Fibroblast of pulmonary artery (primary cell): ENCODE measurements at regions not wholly inside any gene's neighbourhood (a gene's known extent, or its start where the extent isn't known, plus 50 kb on each side); places are given as distances from the start of the nearest gene placed in this dataset.
"Not testable (repeated sequence)": the region's sequence is repeated elsewhere in the genome, so short reads cannot be mapped to it uniquely, and the experiment has no call there.

Source experiments
- DNase-seq: peaks from one replicate; pipeline ENCODE4 v3.0.0-alpha.2; 2010; ENCODE audit warnings: low read depth
- H3K4me3 ChIP-seq: replicated peaks from 2 replicates; pipeline ENCODE4 v1.5.1; 2011; ENCODE audit warnings: low read depth, mild to moderate bottlenecking, control low read depth, low read length, moderate library complexity
- TF ChIP-seq, protein P1 (sequence below): IDR thresholded peaks from 2 replicates; pipeline ENCODE4 v1.5.1; 2011; ENCODE audit warnings: mild to moderate bottlenecking, control low read depth, low read length, inconsistent platforms; ENCODE audit errors: missing control alignments

DNA sequence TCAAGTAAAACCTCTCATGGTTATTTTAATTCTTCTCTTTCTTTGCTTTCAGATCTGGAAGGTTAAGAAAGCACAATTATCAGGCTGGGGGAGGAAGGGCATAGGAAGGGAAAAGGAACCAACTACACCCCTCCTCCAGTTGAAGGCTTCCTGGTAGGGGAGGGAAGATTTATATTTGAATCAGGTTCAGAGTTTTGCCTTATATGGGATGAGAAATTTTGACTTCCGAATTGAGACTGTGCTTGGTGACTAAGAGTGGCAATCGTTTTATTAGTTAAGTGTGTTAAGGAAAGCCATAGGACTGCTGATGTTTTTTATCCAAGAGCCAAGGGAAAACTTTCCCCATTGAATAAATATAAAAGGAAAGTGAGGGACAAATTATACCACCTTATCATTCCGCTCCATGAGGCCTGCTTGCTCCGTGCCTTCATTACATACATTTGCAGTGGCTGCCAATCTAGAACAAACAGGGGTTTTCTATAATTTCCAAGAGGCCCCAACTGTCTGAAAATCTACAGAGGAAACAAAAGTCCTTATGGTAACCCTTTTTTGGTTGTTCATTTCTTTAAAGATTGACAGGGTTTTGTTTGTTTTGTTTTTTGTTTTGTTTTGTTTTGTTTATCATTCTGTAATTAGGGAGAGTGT lies 115.7 kb upstream of the EPB41L4A start:
- peak; percentile 5 for DNase-seq
- TF ChIP-seq, protein P1, sequence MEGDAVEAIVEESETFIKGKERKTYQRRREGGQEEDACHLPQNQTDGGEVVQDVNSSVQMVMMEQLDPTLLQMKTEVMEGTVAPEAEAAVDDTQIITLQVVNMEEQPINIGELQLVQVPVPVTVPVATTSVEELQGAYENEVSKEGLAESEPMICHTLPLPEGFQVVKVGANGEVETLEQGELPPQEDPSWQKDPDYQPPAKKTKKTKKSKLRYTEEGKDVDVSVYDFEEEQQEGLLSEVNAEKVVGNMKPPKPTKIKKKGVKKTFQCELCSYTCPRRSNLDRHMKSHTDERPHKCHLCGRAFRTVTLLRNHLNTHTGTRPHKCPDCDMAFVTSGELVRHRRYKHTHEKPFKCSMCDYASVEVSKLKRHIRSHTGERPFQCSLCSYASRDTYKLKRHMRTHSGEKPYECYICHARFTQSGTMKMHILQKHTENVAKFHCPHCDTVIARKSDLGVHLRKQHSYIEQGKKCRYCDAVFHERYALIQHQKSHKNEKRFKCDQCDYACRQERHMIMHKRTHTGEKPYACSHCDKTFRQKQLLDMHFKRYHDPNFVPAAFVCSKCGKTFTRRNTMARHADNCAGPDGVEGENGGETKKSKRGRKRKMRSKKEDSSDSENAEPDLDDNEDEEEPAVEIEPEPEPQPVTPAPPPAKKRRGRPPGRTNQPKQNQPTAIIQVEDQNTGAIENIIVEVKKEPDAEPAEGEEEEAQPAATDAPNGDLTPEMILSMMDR = no peak
- H3K4me3 ChIP-seq = no peak overlapping the region

DNA sequence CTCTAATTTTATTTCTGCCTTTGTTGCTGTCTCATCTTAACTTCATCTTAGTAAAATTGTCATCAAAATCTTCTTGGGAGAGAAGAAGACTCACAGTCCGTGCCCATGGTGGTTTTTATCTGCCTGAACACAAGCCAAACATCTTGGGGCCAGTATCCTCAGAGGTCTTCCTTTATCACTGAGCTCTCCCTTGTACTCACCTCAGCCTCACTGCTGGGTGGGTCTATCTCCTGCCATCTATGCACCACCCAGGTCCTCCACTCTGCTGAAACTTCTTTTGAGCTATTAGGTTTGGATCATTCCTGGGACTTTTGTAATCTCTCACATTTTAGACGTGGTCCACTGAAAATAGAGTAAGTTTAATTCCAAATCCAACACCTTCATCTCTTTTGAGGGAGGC lies 116.3 kb upstream of the EPB41L4A start:
- no peak for DNase-seq
- no peak overlapping the region for H3K4me3 ChIP-seq
- TF ChIP-seq, protein P1 = no peak

DNA sequence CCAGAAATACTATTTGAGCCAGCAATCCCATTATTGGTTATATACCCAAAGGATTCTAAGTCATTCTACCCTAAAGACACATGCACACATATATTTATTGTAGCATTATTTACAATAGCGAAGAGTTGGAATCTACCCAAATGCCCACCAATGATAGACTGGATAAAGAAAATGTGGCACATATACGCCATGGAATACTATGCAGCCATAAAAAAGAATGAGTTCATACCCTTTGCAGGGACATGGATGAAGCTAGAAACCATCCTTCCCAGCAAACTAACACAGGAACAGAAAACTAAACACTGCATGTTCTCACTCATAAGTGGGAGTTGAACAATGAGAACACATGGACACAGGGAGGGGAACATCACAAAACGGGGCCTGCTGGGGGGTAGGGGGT lies 125.5 kb upstream of the EPB41L4A start:
- H3K4me3 ChIP-seq, DNase-seq: not testable (repeated sequence)

DNA sequence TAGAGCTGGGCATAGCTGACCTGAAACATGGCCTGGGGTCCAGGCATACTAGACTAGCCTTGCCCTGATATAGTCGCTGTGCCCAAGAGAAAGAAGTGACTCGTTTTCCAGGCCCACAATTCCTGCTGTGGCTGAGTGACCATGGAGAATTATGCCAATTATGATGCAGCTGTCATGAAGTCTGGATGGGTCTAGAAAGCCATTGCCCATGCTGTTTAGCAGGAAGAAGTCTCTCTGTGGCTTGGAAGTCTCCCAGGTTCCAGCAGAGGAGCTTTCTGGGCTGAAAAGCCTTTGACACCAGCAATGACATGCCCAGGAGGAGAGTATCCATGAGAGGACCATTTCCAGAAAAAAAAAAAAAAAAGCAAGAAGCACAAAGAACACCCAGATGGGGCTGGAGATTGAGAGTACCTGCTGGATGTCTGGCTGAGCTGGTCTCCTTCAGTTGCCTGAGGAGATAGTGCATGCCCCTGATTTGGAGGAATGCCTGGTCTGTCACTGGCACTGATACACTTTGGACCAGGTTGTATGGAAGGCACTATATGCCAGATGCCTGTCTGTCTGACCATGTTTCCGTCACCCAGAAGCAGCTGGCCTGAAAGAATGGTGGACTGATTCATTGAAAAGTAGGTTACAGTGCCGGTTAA lies 128.0 kb upstream of the EPB41L4A start:
- DNase-seq = no peak
- H3K4me3 ChIP-seq = no peak overlapping the region
- TF ChIP-seq, protein P1 = no peak

DNA sequence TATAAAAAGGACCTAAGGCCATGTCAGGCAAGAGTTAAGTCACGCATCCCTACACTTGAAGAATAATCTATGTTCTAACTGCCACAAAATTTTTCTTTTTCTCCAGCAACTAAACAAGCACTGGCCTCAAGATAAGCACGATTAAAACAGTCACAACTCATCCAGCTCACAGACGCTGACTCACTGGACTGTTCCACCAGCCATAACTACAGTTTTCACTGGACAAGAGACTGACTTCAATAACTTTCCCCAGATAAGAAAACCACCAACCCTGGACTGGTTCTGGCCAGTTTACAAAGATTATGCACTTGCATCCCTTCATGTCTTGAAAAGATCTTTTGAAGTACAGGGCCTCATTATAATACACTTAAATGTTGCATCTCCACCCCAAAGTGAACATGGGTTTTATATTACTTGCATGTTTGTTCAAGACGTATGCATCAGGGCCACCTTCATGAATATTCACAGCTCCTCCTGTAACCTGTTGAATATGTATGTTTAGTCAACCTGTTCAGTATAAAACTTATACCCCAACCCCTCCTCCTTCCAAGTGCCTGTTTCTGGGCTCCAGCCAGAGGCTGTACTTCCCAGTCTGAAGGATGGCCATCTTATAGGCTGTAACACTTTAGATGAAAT lies 129.3 kb upstream of the EPB41L4A start:
- DNase-seq = peak; percentile 85

DNA sequence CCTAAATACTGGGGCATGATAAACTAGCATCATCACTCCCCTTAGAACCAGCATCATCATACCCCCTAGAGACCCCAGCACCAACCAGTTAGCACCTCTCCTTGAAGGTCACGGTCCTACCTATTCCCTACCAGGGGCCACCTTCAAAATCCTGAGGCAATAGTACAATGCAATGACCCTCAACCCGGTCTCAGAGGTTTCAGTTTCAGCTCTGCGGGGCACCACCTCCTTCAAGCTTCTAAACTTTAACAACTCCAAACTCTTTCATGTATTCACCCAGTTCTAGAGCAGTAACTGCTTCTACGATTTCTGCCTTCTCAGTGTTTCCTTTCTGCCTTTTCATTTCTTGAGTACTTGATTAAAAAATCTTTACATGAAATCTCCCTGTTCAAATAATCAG lies 130.1 kb upstream of the EPB41L4A start:
- TF ChIP-seq, protein P1 = no peak
- H3K4me3 ChIP-seq = no peak overlapping the region
- DNase-seq = no peak

More for the DNA sequence above, 129.3 kb upstream of the EPB41L4A start:
- TF ChIP-seq, protein P1 = no peak
- no peak overlapping the region for H3K4me3 ChIP-seq

DNA sequence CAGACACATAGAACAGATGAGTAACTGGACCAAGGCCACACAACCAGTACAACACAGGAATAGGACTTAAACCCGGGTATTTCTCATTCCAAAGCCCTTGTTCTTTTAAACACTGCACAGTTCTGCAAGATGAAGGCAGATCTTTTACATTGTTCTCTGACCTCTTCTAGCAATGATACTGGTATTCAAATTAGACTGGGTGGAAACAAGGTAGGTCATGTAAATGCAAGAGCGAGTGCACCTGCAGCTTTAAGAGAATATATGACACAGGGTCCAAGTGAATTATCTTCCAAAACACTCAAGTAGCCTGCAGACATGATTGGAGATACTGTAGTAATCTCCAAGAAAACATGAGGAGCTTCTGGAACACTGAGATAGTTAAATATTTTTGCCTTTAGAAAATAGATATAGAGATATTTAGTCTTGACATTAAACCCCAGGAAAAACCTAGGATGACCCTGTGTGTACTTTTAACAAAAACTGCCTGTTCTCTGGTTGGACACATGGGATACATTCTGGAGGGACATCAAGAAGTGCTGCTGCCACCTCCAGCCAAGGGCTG lies 130.6 kb upstream of the EPB41L4A start:
- TF ChIP-seq, protein P1 = no peak
- DNase-seq = no peak
- no peak overlapping the region for H3K4me3 ChIP-seq
